ENCODE measurements at regions not wholly inside any gene's neighbourhood (a gene's known extent, or its start where the extent isn't known, plus 50 kb on each side); places are given as distances from the start of the nearest gene placed in this dataset.

DNA sequence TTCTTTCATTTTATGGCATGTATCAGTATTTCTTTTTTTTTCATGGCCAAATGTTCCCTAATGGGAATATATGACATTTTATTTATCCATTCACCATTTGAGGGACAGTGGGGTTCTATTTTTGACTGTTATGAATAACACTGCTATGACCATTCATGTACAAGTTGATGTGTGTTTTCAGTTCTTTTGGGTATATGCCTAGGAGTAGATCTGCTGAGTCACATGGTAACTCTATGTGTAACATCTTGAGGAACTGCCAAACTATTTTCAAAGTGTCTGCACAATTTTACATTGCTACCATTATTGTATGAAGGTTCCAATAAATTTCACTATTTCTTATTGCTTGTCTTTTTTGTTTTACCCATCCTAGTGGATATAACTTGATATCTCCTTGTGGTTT, 223.0 kb downstream of the TANC2 start (continued):
- no peak for TF ChIP-seq FOXJ2 (tag; IDR thresholded peaks at IDR 0.05)
- peak; percentile 72 for TF ChIP-seq NFE2L1 (tag; IDR thresholded peaks at IDR 0.05; ENCODE audit: borderline replicate concordance, low read depth)
- peak; percentile 81 for TF ChIP-seq NFE2 (IDR thresholded peaks at IDR 0.05; ENCODE audit: low read depth)
- TF ChIP-seq POLR2B (IDR thresholded peaks at IDR 0.05; ENCODE audit: low read depth, partially characterized antibody): no peak
- peak; percentile 55; the same call in 1 of the 2 replicates for TF ChIP-seq BACH1 (tag; IDR thresholded peaks at IDR 0.05)
- no peak for TF ChIP-seq ZNF79 (CRISPR knock-in tag; IDR thresholded peaks at IDR 0.05; ENCODE audit: low read depth)
- no peak for TF ChIP-seq MYC (IDR thresholded peaks at IDR 0.05; ENCODE audit: low read depth, low read length)
- no peak for TF ChIP-seq MYC (CRISPR knock-in tag; IDR thresholded peaks at IDR 0.05; ENCODE audit: borderline replicate concordance, low read depth)
- TF ChIP-seq ZNF436 (CRISPR knock-in tag; IDR thresholded peaks at IDR 0.05): no peak
- TF ChIP-seq GATAD2B (IDR thresholded peaks at IDR 0.05; ENCODE audit: borderline replicate concordance): no peak
- TF ChIP-seq ZNF75A (CRISPR knock-in tag; IDR thresholded peaks at IDR 0.05): no peak
- no peak for TF ChIP-seq ZNF324 (CRISPR knock-in tag; IDR thresholded peaks at IDR 0.05)
- TF ChIP-seq MAFF (IDR thresholded peaks at IDR 0.05; ENCODE audit: low read length): peak; percentile 64; the same call in 1 of the 2 replicates
- TF ChIP-seq XRCC3 (IDR thresholded peaks at IDR 0.05): no peak
- peak; percentile 58; the same call in 1 of the 2 replicates for TF ChIP-seq MAFK (IDR thresholded peaks at IDR 0.05; ENCODE audit: low read length)
- no peak for TF ChIP-seq ESRRB (CRISPR knock-in tag; IDR thresholded peaks at IDR 0.05; ENCODE audit: borderline replicate concordance)
- no peak for TF ChIP-seq THRA (IDR thresholded peaks at IDR 0.05)
- no peak for TF ChIP-seq RBM22 (IDR thresholded peaks at IDR 0.05; ENCODE audit: low read depth, low read length, poor library complexity, severe bottlenecking)
- no peak for TF ChIP-seq ZNF668 (CRISPR knock-in tag; IDR thresholded peaks at IDR 0.05)
